HG02642 (cell line): ENCODE measurements at regions not wholly inside any gene's neighbourhood (a gene's known extent, or its start where the extent isn't known, plus 50 kb on each side); places are given as distances from the start of the nearest gene placed in this dataset.
A peak's percentile ranks its signal among the peaks of the same experiment; 100 is the strongest.

ENCODE experiments used
- ATAC-seq: cut with Tn5 transposase; IDR thresholded peaks from one replicate; pipeline ENCODE4 v1.9.1; 2021; ENCODE audit warnings: mild to moderate bottlenecking; ENCODE audit not compliant: unreplicated experiment, poor library complexity

- no peak for ATAC-seq
Observed at GRCh38 chr1:72724951-72725861, 442.9 kb upstream of the NEGR1 start.

GRCh38 chr1:72705921-72706320, 423.6 kb upstream of the NEGR1 start:
- ATAC-seq = no peak

GRCh38 chr1:72704841-72705477, 422.6 kb upstream of the NEGR1 start:
- ATAC-seq = no peak

DNA sequence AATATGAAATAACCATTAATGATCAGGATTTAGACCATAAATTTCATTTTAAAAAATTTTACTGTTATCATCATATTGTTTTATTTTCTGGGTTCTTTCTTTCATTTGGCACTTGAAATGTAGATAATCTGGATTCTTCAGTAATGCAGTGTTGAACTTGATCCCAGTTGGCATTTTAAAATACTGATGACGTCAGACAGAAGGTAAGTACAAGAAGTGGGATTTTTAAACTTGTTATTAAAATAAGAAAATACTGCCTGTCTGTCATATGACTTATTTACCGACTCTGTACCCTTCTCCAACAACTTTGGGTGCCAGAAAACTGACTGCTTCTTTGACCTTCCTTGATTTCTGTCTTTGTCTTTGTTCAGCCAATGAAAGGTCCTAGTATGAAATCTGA, 415.1 kb upstream of the NEGR1 start:
- ATAC-seq = no peak

- no peak for ATAC-seq
Observed at GRCh38 chr1:72693899-72694298, 411.6 kb upstream of the NEGR1 start.

GRCh38 chr1:72693376-72693775, 411.0 kb upstream of the NEGR1 start:
- ATAC-seq = no peak

DNA sequence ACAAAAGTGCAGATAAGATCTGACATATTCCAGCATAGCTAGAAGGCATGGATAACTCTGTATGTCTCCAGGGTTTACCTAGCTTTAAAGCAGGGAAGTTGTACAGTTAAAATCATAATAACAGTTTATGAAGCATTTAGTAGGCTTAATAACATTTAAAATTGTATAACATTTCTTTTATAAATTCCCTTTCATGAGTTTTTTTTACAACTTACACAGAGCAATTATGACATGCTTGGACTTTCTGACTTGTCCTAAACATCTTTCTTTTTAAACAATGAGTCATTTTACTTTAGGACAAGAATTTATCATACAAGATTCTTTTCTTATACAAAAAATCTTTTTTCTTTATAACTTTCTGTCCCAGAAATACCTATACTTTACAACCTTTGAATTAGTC, 408.5 kb upstream of the NEGR1 start:
- ATAC-seq = no peak

- ATAC-seq = no peak
Observed at GRCh38 chr1:72678683-72679082, 396.3 kb upstream of the NEGR1 start.

DNA sequence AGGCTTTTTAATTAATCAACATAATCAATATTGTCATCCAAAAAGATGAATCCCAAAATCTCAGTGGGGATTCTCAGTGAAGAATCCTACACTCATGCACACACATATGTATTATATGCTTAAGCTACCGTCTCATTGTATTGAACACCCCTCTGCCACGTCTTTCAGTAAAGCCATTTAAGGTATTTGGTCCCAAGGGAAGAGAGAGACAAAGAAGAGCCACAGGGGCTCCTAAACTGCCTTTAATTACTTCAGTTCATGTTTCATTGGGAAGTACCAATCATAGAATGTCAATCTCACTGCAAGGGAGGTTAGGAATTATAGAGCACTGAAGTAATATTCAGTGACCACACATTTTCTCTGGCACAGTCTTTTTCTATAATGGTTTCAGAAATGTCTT, 388.6 kb upstream of the NEGR1 start:
- no peak for ATAC-seq

DNA sequence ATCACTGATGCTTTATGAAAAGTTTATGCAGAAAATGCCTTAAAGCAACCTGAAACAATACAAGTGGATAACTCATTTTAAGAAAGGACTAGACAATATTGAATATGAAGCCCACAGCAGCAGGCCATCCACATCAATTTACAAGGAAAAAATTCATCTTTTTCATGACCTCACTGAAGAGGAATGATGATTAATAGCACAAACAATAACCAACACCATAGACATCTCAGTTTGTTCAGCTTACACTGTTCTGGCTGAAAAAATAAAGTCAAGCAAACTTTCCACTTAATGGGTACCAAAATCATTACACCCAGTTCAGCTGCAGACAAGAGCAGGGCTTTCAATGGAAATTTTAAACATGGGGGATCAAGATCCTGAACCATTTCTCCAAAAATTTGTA, 380.6 kb upstream of the NEGR1 start:
- no peak for ATAC-seq

- ATAC-seq = no peak
Observed at GRCh38 chr1:72650843-72651435, 368.6 kb upstream of the NEGR1 start.

DNA sequence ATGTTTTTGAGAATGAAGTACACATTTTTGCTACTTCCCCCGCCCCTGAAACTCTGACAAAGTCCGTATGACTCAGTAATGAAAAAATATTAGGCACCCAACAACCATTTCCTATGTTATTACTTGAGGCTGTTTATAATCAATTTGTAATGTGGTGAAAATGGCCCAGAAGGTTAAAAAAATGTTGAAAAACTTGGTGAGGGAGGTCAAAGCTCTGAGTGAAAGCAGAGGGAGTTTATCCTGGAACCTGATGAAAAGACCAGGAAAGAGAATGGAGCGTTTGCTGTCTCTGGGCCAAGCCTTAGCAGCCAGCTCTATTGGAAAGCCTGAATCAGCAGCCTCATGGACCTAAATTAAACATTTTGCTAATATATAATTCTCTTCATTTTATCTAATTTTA, 367.7 kb upstream of the NEGR1 start:
- ATAC-seq = no peak

GRCh38 chr1:72649211-72649888, 367.0 kb upstream of the NEGR1 start:
- no peak for ATAC-seq

GRCh38 chr1:72648465-72648864, 366.1 kb upstream of the NEGR1 start:
- no peak for ATAC-seq

DNA sequence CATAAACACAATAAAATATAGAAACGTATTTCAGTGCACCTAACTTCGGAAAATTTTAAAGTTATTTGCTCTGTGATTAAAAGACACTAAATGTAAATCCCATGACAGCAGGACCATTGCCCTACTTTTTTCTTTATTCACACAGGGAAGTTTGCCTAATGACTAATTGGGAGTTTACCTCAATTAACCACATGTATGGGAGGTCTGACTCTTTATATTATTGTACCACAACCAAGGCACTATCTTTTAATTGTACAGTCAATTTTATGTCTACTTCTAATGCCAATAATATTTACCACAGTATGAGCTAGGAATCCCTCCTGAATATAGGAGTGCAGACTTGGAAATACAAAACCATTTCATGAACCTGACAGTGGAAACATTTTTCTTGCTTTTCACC, 360.8 kb upstream of the NEGR1 start:
- no peak for ATAC-seq

DNA sequence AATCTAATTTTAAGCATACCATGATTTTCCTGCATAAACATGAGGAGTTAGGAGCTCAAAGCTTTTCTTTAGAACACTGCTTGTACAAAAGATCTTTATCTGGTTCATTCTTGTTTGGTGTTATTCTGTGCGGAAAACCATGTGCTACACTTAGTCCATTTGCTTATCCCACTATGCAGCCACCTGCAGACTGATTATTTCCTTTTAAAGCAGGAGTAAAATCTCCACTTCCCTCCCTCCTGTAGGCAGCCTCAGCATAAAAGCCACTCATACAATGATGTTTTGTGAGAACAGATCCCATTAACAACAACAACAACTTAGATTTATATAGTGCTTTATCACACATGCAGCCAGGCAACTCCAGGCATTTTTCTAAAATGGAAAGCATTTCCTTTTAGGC, 355.3 kb upstream of the NEGR1 start:
- ATAC-seq = no peak

- no peak for ATAC-seq
Observed at GRCh38 chr1:72636631-72637030, 354.3 kb upstream of the NEGR1 start.

DNA sequence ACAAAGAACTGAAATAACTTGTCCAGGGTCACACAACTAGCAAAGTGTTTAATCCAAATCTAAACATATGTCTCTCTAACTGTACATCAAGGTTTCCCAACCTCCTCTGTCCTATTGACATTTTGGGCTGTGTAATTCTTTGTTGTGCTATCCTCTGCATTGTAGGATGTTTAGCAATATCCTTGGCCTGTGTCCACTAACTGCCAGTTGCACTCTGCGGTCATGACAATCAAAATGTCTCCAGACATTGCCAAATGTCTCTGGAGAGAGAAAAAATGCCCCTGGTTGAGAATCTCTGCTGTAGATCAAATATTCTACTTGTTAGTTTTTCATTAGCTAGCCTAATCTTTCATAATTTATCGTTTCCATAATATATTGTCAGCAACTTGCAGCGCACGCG, 353.4 kb upstream of the NEGR1 start:
- ATAC-seq = no peak

DNA sequence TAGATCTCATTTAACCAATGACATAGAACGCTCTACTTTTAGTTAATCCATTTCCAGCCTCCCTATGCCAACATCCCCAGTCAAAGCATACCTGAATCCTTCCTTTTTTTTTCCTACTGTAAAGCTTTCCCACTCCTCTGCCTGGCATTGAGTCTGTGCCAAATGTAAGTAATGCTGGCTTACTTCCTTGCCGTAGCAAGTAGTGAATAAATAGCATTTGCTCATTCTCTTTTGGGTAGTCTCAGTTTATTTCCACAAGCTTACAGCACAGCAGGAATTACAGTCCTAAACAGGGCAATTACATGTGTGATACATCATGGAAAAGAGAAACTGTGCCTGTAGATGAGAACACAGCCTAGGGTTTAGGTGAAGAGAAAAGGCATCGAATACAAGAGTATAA, 352.6 kb upstream of the NEGR1 start:
- no peak for ATAC-seq

- no peak for ATAC-seq
Observed at GRCh38 chr1:72631449-72631848, 349.1 kb upstream of the NEGR1 start.

DNA sequence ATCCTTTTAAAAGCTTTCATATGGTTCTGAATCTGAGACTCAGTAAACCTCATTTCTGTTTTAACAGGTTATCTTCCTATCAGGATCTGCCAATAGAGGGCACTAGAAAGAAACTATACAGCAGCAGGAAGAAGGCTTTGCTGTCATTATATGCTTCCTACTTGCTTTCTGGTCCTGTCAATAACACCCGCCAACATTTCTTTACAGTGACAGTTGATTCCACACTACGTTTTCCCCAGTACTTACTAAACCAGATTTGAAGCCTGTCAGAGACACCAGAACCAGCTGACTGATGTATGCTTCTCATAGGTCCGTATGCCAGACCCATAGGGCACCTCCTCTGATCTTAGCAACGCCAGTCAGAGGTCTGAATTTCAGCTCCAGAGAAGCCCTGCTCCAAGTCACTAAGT, 341.0 kb upstream of the NEGR1 start:
- ATAC-seq = peak; percentile 93
